Stimulated activated naive B cell treated with anti-CD40 and anti-IgM and Interleukin-4, amounts not matched to agents 10 μg/mL and 1 μg/mL and 100 μg/mL, for 72 hours (primary cell): ENCODE measurements at regions not wholly inside any gene's neighbourhood (a gene's known extent, or its start where the extent isn't known, plus 50 kb on each side); places are given as distances from the start of the nearest gene placed in this dataset.
"Not testable (repeated sequence)": the region's sequence is repeated elsewhere in the genome, so short reads cannot be mapped to it uniquely, and the experiment has no call there.

ENCODE experiments used
- ATAC-seq, 2 donors: fragments of 150-1000 bp; cut with Tn5 transposase; replicated peaks; 2 replicates each; pipeline ENCODE4 v1.10.0; 2021; ENCODE audit warnings: moderate library complexity in 1 of 2
- DNase-seq: peaks from one replicate; pipeline ENCODE4 v3.0.0; 2021
- H3K27ac Mint-ChIP-seq: one replicate; pipeline ENCODE4 v1.8.0; 2022; ENCODE audit warnings: mild to moderate bottlenecking, mixed read lengths
- H3K27me3 Mint-ChIP-seq, 2 donors: one replicate each; pipeline ENCODE4 v1.8.0; 2022; ENCODE audit warnings: mixed read lengths in 2 of 2
- H3K36me3 Mint-ChIP-seq, 2 donors: one replicate each; pipeline ENCODE4 v1.8.0; 2022; ENCODE audit warnings: mixed read lengths in 2 of 2, mild to moderate bottlenecking in 1 of 2
- H3K4me1 Mint-ChIP-seq, 2 donors: one replicate each; pipeline ENCODE4 v1.8.0; 2022; ENCODE audit warnings: mixed read lengths in 2 of 2, mild to moderate bottlenecking in 1 of 2
- H3K4me3 Mint-ChIP-seq, 2 donors: one replicate each; pipeline ENCODE4 v1.8.0; 2022; ENCODE audit warnings: mild to moderate bottlenecking in 2 of 2, mixed read lengths in 2 of 2, moderate library complexity in 1 of 2
- H3K9me3 Mint-ChIP-seq, 2 donors: one replicate each; pipeline ENCODE4 v1.8.0; 2022; ENCODE audit warnings: mixed read lengths in 2 of 2, mild to moderate bottlenecking in 1 of 2

GRCh38 chr10:21364196-21365114 lies 161.0 kb downstream of the SKIDA1 start:
- no peak for ATAC-seq

GRCh38 chr10:21363731-21364104 lies 161.8 kb downstream of the SKIDA1 start:
- Mint-ChIP-seq H3K27me3 (peaks cover 0 to 5% of the 10 kb centered on the region in 2 donors), H3K4me3 (no peak overlapping the region)

More at GRCh38 chr10:21364196-21365114, 161.0 kb downstream of the SKIDA1 start:
- no peak overlapping the region for H3K4me3 Mint-ChIP-seq
- H3K27ac Mint-ChIP-seq = no peak overlapping the region
- no peaks in the 10 kb centered on the region for H3K9me3 Mint-ChIP-seq
- no peaks in the 10 kb centered on the region for H3K36me3 Mint-ChIP-seq
- DNase-seq = no peak
- peaks cover 0 to 5% of the 10 kb centered on the region in 2 donors for H3K27me3 Mint-ChIP-seq
- H3K4me1 Mint-ChIP-seq = no peaks in the 10 kb centered on the region

DNA sequence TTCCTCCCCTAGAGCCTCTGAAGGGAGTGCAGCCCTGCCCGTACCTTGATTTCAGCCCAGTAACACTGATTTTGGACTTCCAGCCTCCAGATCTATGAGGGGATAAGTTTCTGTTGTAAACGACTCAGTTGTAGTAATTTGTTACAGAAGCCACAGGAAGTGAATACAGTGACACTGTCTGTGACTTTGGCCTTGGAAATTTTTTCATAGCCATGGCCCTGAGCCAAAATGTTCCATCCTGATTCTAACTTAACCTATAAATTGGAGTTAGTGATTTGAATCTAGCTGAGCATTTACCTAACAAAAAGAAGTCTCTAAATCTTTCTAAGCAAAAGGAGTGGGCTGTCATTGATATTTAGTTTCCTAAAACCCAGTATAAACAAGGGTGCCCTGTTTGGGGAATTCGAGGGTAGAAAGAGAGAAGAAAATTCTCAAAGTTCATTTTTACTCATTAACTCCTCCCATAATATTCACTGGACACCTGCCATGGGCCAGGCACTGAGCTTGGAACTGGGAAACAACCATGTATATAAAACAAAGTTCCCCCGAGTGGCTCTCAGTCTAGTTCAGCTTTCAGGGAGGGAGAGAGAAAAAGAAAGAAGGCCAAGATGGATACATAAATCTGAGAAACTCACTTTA lies 162.3 kb downstream of the SKIDA1 start:
- no peak for ATAC-seq
- no peaks in the 10 kb centered on the region for H3K4me1 Mint-ChIP-seq
- no peak for DNase-seq
- no peak overlapping the region for H3K4me3 Mint-ChIP-seq
- no peaks in the 10 kb centered on the region for H3K36me3 Mint-ChIP-seq
- H3K27ac Mint-ChIP-seq = no peak overlapping the region
- peaks cover 0 to 5% of the 10 kb centered on the region in 2 donors for H3K27me3 Mint-ChIP-seq
- no peaks in the 10 kb centered on the region for H3K9me3 Mint-ChIP-seq

More at GRCh38 chr10:21363731-21364104, 161.8 kb downstream of the SKIDA1 start:
- Mint-ChIP-seq H3K9me3 (no peaks in the 10 kb centered on the region), H3K36me3 (no peaks in the 10 kb centered on the region), H3K27ac (no peak overlapping the region), H3K4me1 (no peaks in the 10 kb centered on the region)
- ATAC-seq (no peak), DNase-seq (no peak)

DNA sequence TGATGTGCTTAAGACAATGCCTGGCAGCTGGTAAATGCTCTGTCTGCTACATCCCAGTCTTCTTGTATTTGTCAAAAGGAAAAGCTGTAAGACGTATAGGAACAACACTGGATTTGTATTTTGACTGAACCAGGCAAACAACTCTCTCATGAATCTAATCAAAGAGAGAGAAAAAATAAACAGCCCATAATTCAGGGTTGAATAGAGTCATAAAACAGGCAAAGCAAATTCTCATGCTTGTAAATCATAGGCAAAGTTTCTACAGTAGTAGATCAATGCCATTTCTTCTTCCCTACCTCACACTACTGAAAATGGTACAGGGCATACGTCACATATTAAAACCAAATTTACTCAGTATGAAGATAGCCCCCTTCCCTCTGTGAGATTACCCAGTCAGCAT lies 166.3 kb downstream of the SKIDA1 start:
- Mint-ChIP-seq H3K27ac (no peak overlapping the region), H3K9me3 (no peaks in the 10 kb centered on the region), H3K36me3 (no peaks in the 10 kb centered on the region), H3K4me3 (no peak overlapping the region), H3K27me3 (peaks cover 6 to 13% of the 10 kb centered on the region in 2 donors), H3K4me1 (no peaks in the 10 kb centered on the region)
- no peak for DNase-seq
- no peak for ATAC-seq

DNA sequence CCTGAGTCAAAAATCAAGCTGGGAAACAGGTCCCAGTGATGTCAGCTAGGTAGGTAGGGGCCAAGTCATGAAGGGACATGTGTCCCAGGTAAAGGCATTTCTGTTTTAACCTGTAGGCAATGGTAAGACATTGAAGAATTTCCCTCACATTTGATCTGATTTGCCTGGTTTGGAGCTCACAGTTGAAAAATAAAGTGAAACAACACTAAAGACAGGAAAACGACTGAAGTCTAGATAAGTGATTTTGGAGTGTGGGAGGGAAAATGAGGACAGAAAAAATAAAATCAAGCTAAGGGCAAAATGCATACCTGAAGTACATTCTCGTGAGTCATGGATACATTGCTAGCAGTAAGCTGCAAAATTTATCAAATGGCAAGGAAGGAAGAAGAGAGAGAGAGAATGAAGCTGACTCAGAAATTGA lies 169.9 kb downstream of the SKIDA1 start:
- peaks cover 0 to 5% of the 10 kb centered on the region in 2 donors for H3K9me3 Mint-ChIP-seq
- H3K27me3 Mint-ChIP-seq = peaks cover 6 to 8% of the 10 kb centered on the region in 2 donors
- no peak overlapping the region for H3K27ac Mint-ChIP-seq
- no peaks in the 10 kb centered on the region for H3K36me3 Mint-ChIP-seq
- peaks cover 0 to 5% of the 10 kb centered on the region in 2 donors for H3K4me1 Mint-ChIP-seq
- ATAC-seq (no peak), DNase-seq (no peak)
- no peak overlapping the region for H3K4me3 Mint-ChIP-seq

DNA sequence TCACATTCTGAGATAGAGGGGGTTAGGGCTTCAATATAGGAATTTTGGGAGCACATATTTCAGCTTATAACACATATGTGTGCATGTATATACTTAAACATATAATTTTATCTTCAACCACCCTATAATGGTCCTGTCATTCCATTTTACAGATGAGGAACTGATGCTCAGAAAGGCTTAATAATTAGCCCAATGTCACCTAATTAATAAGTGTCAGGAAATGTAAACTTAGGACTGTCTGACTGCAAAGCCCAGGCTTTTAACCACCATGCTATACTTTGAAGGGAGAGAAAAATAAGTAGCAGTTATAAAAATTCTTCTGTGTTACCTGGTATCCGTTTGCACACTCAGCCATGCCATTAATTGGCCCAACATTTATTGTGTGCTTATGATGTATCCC lies 172.6 kb downstream of the SKIDA1 start:
- Mint-ChIP-seq H3K4me3 (no peak overlapping the region), H3K9me3 (peaks cover 0 to 5% of the 10 kb centered on the region in 2 donors), H3K36me3 (no peaks in the 10 kb centered on the region), H3K4me1 (peaks cover 0 to 5% of the 10 kb centered on the region in 2 donors), H3K27ac (no peak overlapping the region), H3K27me3 (peaks cover 6 to 8% of the 10 kb centered on the region in 2 donors)
- no peak for ATAC-seq
- DNase-seq = no peak

- peaks cover 6 to 17% of the 10 kb centered on the region in 2 donors for H3K27me3 Mint-ChIP-seq
- H3K27ac Mint-ChIP-seq, H3K9me3 Mint-ChIP-seq: not testable (repeated sequence)
Measured at GRCh38 chr10:21351594-21351993, 173.9 kb downstream of the SKIDA1 start.

DNA sequence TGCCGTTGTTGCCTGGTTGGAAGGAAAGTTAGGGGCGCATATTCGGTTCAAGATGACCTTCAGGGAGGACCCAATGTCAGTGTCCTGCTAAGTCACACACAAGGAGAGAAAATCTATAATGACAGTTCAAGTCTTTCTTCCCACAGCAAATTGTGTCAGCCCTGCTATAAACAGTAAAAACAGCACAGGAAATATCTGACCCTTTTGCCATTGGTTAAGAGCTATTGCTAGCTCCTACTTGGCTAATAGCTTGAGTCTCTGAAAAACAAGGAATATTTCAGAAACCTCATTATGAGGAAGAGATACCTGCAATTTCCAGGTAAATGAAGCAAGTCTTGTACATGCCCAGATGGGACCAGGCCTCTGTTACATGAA lies 175.6 kb downstream of the SKIDA1 start:
- peaks cover 0 to 5% of the 10 kb centered on the region in 2 donors for H3K4me1 Mint-ChIP-seq
- DNase-seq = no peak
- no peak for ATAC-seq
- peaks cover 0 to 8% of the 10 kb centered on the region in 2 donors for H3K9me3 Mint-ChIP-seq
- H3K36me3 Mint-ChIP-seq = no peaks in the 10 kb centered on the region
- H3K4me3 Mint-ChIP-seq = no peak overlapping the region
- H3K27me3 Mint-ChIP-seq = peaks cover 0 to 10% of the 10 kb centered on the region in 2 donors
- H3K27ac Mint-ChIP-seq = no peak overlapping the region

More at GRCh38 chr10:21351594-21351993, 173.9 kb downstream of the SKIDA1 start:
- H3K4me3 Mint-ChIP-seq, ATAC-seq, H3K36me3 Mint-ChIP-seq, H3K4me1 Mint-ChIP-seq, DNase-seq: not testable (repeated sequence)

DNA sequence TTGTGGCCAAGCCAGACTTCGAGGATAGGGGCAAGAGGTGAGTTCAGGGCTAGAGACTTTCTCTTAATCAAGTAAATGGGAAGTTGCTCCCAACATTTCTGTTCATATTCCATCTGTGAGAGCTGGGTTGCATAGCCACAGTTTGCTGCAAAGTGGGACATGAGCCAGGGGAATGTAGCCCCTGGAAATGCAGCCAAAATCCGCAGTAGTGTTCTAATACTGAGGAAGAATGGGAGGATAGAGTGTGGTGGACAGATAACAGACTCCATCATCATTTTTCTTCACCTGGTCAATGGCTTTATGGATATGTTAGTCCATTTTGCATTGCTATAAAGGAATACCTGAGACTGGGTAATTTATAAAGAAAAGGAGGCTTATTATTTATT lies 177.7 kb downstream of the SKIDA1 start:
- ATAC-seq (no peak), DNase-seq (no peak)
- Mint-ChIP-seq H3K4me1 (peaks cover 0 to 5% of the 10 kb centered on the region in 2 donors), H3K9me3 (peaks cover 0 to 10% of the 10 kb centered on the region in 2 donors), H3K27me3 (peaks cover 4 to 23% of the 10 kb centered on the region in 2 donors), H3K4me3 (no peak overlapping the region), H3K36me3 (no peaks in the 10 kb centered on the region), H3K27ac (no peak overlapping the region)

GRCh38 chr10:21347043-21347784 lies 178.3 kb downstream of the SKIDA1 start:
- Mint-ChIP-seq H3K27me3 (peaks cover 4 to 23% of the 10 kb centered on the region in 2 donors), H3K27ac (no peak overlapping the region), H3K4me3 (no peak overlapping the region), H3K4me1 (peaks cover 0 to 5% of the 10 kb centered on the region in 2 donors), H3K36me3 (no peaks in the 10 kb centered on the region), H3K9me3 (peaks cover 0 to 9% of the 10 kb centered on the region in 2 donors)
- ATAC-seq (no peak), DNase-seq (no peak)

DNA sequence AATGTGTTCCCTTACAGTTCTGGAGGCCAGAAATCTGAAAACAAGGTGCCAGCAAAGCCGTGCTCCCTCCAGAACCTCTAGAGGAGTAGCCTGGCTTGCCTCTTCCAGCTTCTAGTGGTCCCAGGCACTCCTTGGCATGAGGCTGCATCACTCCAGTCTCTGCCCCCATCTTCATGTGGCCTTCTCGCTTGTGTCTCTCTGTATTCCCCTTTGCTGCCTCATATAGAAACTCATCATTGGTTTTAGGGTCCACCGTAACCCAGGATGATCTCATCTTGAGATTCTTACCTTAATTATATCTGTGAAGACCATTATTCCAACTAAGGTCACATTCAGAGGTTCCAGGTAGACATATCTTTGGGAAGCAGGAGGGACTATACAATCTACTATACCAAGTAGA lies 182.4 kb downstream of the SKIDA1 start:
- Mint-ChIP-seq H3K27me3 (peaks cover 4 to 23% of the 10 kb centered on the region in 2 donors), H3K36me3 (no peaks in the 10 kb centered on the region), H3K4me1 (no peaks in the 10 kb centered on the region), H3K9me3 (peaks cover 0 to 5% of the 10 kb centered on the region in 2 donors), H3K4me3 (no peak overlapping the region), H3K27ac (no peak overlapping the region)
- ATAC-seq (no peak), DNase-seq (no peak)

GRCh38 chr10:21342499-21342898 lies 183.0 kb downstream of the SKIDA1 start:
- DNase-seq, H3K4me3 Mint-ChIP-seq, H3K36me3 Mint-ChIP-seq, H3K27ac Mint-ChIP-seq, H3K9me3 Mint-ChIP-seq, ATAC-seq, H3K4me1 Mint-ChIP-seq: not testable (repeated sequence)
- peaks cover 4 to 23% of the 10 kb centered on the region in 2 donors for H3K27me3 Mint-ChIP-seq

DNA sequence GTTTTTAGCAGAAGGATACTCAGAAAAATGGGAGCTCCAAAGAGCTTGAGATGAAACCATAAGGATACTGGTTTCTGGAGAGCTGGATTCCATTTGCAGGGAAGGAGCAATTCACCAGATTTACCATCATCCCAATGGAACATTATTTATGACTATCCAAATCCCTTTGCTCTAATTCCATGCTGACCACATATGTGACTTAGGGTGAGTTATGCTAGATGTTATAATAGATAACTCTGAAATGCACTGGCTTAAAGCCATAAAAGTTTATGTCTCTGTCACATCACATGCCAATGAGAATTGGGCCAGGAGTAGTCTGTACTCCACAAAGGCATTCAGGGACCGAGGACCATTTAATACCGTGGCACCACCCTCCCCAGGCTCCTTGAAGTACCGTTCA lies 185.2 kb downstream of the SKIDA1 start:
- Mint-ChIP-seq H3K9me3 (peaks cover 0 to 6% of the 10 kb centered on the region in 2 donors), H3K36me3 (no peaks in the 10 kb centered on the region), H3K4me3 (no peak overlapping the region), H3K27me3 (peaks cover 4 to 13% of the 10 kb centered on the region in 2 donors), H3K4me1 (no peaks in the 10 kb centered on the region), H3K27ac (no peak overlapping the region)
- ATAC-seq (no peak), DNase-seq (no peak)

- no peak overlapping the region for H3K27ac Mint-ChIP-seq
- no peak for DNase-seq
- H3K4me3 Mint-ChIP-seq = no peak overlapping the region
- no peaks in the 10 kb centered on the region for H3K27me3 Mint-ChIP-seq
- no peaks in the 10 kb centered on the region for H3K4me1 Mint-ChIP-seq
- peaks cover 0 to 3% of the 10 kb centered on the region in 2 donors for H3K9me3 Mint-ChIP-seq
- ATAC-seq = no peak
- no peaks in the 10 kb centered on the region for H3K36me3 Mint-ChIP-seq
Measured at GRCh38 chr10:21337171-21337792, 188.2 kb downstream of the SKIDA1 start.
